Trophoblast cell (in vitro differentiated cells and primary cell): ENCODE measurements at regions not wholly inside any gene's neighbourhood (a gene's known extent, or its start where the extent isn't known, plus 50 kb on each side); places are given as distances from the start of the nearest gene placed in this dataset.

Experiments used
- DNase-seq, 2 donors: peaks; one replicate each; pipeline ENCODE4 v3.0.0-alpha.2; 2016
- H2AFZ ChIP-seq: 2 replicates; pipeline ENCODE4 v1.6.1; 2013; ENCODE audit warnings: low read length, moderate library complexity, mild to moderate bottlenecking; ENCODE audit not compliant: insufficient read depth, poor library complexity
- H2AK5ac ChIP-seq: 2 replicates; pipeline ENCODE4 v1.6.1; 2013; ENCODE audit warnings: mild to moderate bottlenecking, low read length
- H2BK120ac ChIP-seq: 2 replicates; pipeline ENCODE4 v1.6.1; 2013; ENCODE audit warnings: low read length, mild to moderate bottlenecking, moderate library complexity; ENCODE audit not compliant: insufficient read depth, poor library complexity
- H2BK12ac ChIP-seq: 2 replicates; pipeline ENCODE4 v1.6.1; 2013; ENCODE audit warnings: mild to moderate bottlenecking, low read length, moderate library complexity
- H2BK5ac ChIP-seq: 2 replicates; pipeline ENCODE4 v1.6.1; 2013; ENCODE audit warnings: low read length, low read depth, moderate library complexity, mild to moderate bottlenecking; ENCODE audit not compliant: poor library complexity
- H3K14ac ChIP-seq: 2 replicates; pipeline ENCODE4 v1.6.1; 2013; ENCODE audit warnings: mild to moderate bottlenecking, low read length
- H3K18ac ChIP-seq: 2 replicates; pipeline ENCODE4 v1.6.1; 2013; ENCODE audit warnings: mild to moderate bottlenecking, low read length
- H3K23ac ChIP-seq: 2 replicates; pipeline ENCODE4 v1.6.1; 2013; ENCODE audit warnings: low read length
- H3K27ac ChIP-seq: 2 replicates; pipeline ENCODE4 v1.5.1; 2013; ENCODE audit warnings: low read depth, mild to moderate bottlenecking, inconsistent platforms, low read length, moderate library complexity
- H3K27me3 ChIP-seq: 2 replicates; pipeline ENCODE4 v1.6.1; 2013; ENCODE audit warnings: inconsistent platforms, mild to moderate bottlenecking, low read length, moderate library complexity; ENCODE audit not compliant: insufficient read depth
- H3K36me3 ChIP-seq, 2 experiments: 1 replicate in 1 of 2; 2 replicates in 1 of 2; pipeline ENCODE4 v1.6.1; 2013; ENCODE audit warnings: low read length in 2 of 2, mild to moderate bottlenecking in 2 of 2, moderate library complexity in 1 of 2; ENCODE audit not compliant: insufficient read depth in 2 of 2, control insufficient read depth in 1 of 2
- H3K4ac ChIP-seq: 2 replicates; pipeline ENCODE4 v1.6.1; 2013; ENCODE audit warnings: low read depth, mild to moderate bottlenecking, low read length, moderate library complexity
- H3K4me1 ChIP-seq, 2 experiments: 1 replicate in 1 of 2; 2 replicates in 1 of 2; pipeline ENCODE4 v1.6.1; 2013; ENCODE audit warnings: low read length in 2 of 2, mild to moderate bottlenecking in 2 of 2, moderate library complexity in 1 of 2; ENCODE audit not compliant: insufficient read depth in 2 of 2, control insufficient read depth in 1 of 2
- H3K4me2 ChIP-seq: 2 replicates; pipeline ENCODE4 v1.6.1; 2013; ENCODE audit warnings: inconsistent platforms, mild to moderate bottlenecking, low read length, moderate library complexity
- H3K4me3 ChIP-seq: 2 replicates; pipeline ENCODE4 v1.5.1; 2013; ENCODE audit warnings: mild to moderate bottlenecking, low read depth, low read length, inconsistent platforms
- H3K79me1 ChIP-seq: one replicate; pipeline ENCODE4 v1.6.1; 2013; ENCODE audit warnings: low read length
- H3K79me2 ChIP-seq: 2 replicates; pipeline ENCODE4 v1.6.1; 2013; ENCODE audit warnings: low read length, mild to moderate bottlenecking; ENCODE audit not compliant: control insufficient read depth, insufficient read depth, poor library complexity
- H3K9ac ChIP-seq: 2 replicates; pipeline ENCODE4 v1.6.1; 2013; ENCODE audit warnings: mild to moderate bottlenecking, low read length
- H3K9me3 ChIP-seq: 2 replicates; pipeline ENCODE4 v1.6.1; 2013; ENCODE audit warnings: low read depth, mild to moderate bottlenecking, control low read depth, inconsistent platforms, low read length; ENCODE audit not compliant: insufficient read depth
- H4K12ac ChIP-seq: 2 replicates; pipeline ENCODE4 v1.6.1; 2013; ENCODE audit warnings: low read depth, mild to moderate bottlenecking, low read length, moderate library complexity
- H4K8ac ChIP-seq: 2 replicates; pipeline ENCODE4 v1.6.1; 2013; ENCODE audit warnings: low read depth, mild to moderate bottlenecking, low read length, moderate library complexity
- H4K91ac ChIP-seq: one replicate; pipeline ENCODE4 v1.6.1; 2013; ENCODE audit warnings: low read depth, mild to moderate bottlenecking, low read length, moderate library complexity
- WGBS: extraction: QIAGEN DNeasy Blood & Tissue Kit; methylation state at CpG from one replicate; pipeline ENCODE4 v1.1.7; 2013; ENCODE audit warnings: missing lambda C conversion rate; ENCODE audit not compliant: insufficient read length, insufficient coverage; ENCODE audit errors: extremely low coverage; 5-methylcytosine and 5-hydroxymethylcytosine counted together

DNA sequence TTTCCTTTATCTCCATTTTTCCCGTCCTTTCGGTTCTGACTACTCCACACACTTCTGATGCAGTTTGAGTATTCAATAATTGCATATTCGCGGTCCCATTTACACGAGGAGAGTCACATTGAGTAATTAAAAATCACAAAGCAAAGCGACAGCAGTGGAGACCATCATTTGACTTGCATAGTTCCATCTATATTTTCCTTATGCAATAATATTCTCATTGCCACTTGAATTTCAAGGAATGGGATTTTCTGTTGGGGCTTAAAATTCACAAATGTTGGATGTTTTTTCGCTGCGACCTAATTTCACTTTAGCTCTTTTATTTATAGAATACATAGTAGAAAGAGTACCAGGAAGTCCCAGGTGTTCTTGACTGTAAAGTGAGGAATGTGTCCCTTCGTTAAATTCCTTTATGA is 186.8 kb downstream of the ZEB2 start:
- Histone ChIP-seq H3K27ac (peak overlapping the region; percentile 78), H3K4ac (no peak overlapping the region), H3K4me1 (peaks cover 4 to 5% of the 10 kb centered on the region in 2 experiments), H3K9ac (no peak overlapping the region), H4K91ac (peak overlapping the region; percentile 94), H3K14ac (peak overlapping the region; percentile 91), H3K23ac (no peak overlapping the region), H2BK12ac (peak overlapping the region; percentile 96), H3K36me3 (no peaks in the 10 kb centered on the region), H3K4me2 (peak overlapping the region; percentile 74), H3K9me3 (no peaks in the 10 kb centered on the region), H3K79me1 (peaks cover 15% of the 10 kb centered on the region), H2AFZ (peak overlapping the region; percentile 92), H2BK120ac (peak overlapping the region; percentile 93), H4K8ac (peak overlapping the region; percentile 98), H3K27me3 (no peaks in the 10 kb centered on the region), H2BK5ac (peak overlapping the region; percentile 91), H3K18ac (peak overlapping the region; percentile 98), H3K4me3 (no peak overlapping the region), H4K12ac (peak overlapping the region; percentile 94), H2AK5ac (no peak overlapping the region), H3K79me2 (peaks cover 9% of the 10 kb centered on the region)
- DNase-seq, result no peak
- no CpG with 5 or more reads among the region's 9 CpGs for WGBS

DNA sequence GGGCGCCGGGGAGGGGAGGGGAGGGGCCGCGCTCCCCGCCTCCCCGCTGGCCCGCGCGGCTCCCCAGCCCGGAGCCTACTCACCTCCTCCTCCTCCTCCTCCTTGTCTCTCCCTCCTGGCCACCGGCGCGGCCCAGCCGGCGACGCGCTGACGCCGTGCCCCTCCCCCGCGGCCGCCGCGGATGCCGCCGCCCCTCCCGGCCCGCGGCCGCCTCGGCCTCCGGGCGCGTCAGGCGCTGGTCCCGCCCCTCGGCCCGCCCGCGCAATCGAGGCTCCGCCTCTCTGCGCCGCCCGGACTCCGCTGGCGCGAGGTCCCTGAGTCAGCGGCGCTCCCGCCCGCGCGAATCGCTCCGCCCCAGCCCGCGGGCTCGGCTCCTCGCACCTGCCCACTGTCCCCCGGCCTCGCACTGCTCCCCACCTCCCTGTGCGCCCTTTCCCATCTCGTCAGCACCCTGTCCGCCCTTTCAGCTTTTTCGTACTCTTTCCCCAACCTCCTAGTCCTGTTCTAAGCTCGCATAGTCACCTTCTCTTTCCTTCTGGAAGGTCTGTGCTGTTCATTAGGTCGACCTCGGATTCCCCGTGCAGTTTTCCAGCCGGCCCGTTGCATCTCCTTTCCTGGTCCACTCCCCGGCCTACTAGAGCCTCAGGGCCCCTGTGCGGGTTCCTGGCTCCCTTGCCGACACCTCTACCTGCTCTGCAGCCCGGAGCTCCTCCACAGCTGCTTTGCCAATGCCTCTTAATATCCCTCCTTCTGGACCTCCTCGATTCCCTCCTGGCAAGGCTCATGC is 187.4 kb downstream of the ZEB2 start:
- peak overlapping the region; percentile 74 for H3K4me2 ChIP-seq
- H2AK5ac ChIP-seq, result peak overlapping the region; percentile 72
- peak; percentile 81 to 93 for DNase-seq
- H3K79me1 ChIP-seq, result peaks cover 15% of the 10 kb centered on the region
- peak overlapping the region; percentile 94 for H4K91ac ChIP-seq
- H2AFZ ChIP-seq, result peak overlapping the region; percentile 92
- no peaks in the 10 kb centered on the region for H3K27me3 ChIP-seq
- peak overlapping the region; percentile 91 for H3K14ac ChIP-seq
- H3K9ac ChIP-seq, result no peak overlapping the region
- WGBS, result no CpG with 5 or more reads among the region's 77 CpGs
- peaks cover 9% of the 10 kb centered on the region for H3K79me2 ChIP-seq
- peak overlapping the region; percentile 96 for H2BK12ac ChIP-seq
- H4K12ac ChIP-seq, result peak overlapping the region; percentile 94
- H3K36me3 ChIP-seq, result peaks cover 0 to 1% of the 10 kb centered on the region in 2 experiments
- peak overlapping the region; percentile 96 for H3K27ac ChIP-seq
- H2BK120ac ChIP-seq, result peak overlapping the region; percentile 93
- no peak overlapping the region for H3K23ac ChIP-seq
- peak overlapping the region; percentile 91 for H2BK5ac ChIP-seq
- H3K4me1 ChIP-seq, result peaks cover 4 to 5% of the 10 kb centered on the region in 2 experiments
- peak overlapping the region; percentile 85 for H3K4ac ChIP-seq
- H3K4me3 ChIP-seq, result peak overlapping the region; percentile 67
- no peaks in the 10 kb centered on the region for H3K9me3 ChIP-seq
- H3K18ac ChIP-seq, result peak overlapping the region; percentile 98
- H4K8ac ChIP-seq, result peak overlapping the region; percentile 98

DNA sequence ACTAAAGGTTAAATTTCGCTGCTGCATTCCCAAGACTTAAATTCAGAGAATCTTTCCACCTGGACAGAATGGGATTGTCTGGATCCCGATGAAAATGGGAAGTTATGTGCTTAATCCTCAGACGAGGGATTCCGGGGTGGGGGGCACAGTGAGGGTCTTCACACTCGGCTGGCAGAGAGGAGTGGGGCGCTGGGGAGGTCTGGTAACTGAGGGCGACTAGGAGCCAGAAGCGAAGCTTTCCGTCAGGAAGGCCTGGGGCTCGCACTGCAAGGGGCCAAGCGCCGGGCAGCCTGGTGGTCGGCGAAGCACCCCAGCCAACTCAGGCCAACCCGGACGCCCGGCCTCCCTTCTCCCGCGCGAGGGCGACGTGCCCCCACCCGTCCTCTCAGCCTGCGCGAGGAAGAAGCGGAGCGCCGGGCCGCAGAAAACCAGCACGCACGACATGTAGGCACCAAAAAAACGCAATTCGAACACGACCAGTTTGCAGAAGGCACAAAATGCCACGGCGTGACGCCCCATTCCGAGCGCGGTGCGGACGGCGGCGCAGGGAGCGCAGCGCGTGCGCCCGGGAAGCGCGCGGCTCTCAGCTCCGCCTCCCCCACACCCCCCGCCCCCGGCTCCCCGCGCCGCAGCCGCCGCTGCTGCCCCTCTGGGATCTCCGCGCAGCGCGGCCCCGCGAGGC is 188.1 kb downstream of the ZEB2 start:
- Histone ChIP-seq H3K4me2 (peak overlapping the region; percentile 87), H2AK5ac (peak overlapping the region; percentile 52)

DNA sequence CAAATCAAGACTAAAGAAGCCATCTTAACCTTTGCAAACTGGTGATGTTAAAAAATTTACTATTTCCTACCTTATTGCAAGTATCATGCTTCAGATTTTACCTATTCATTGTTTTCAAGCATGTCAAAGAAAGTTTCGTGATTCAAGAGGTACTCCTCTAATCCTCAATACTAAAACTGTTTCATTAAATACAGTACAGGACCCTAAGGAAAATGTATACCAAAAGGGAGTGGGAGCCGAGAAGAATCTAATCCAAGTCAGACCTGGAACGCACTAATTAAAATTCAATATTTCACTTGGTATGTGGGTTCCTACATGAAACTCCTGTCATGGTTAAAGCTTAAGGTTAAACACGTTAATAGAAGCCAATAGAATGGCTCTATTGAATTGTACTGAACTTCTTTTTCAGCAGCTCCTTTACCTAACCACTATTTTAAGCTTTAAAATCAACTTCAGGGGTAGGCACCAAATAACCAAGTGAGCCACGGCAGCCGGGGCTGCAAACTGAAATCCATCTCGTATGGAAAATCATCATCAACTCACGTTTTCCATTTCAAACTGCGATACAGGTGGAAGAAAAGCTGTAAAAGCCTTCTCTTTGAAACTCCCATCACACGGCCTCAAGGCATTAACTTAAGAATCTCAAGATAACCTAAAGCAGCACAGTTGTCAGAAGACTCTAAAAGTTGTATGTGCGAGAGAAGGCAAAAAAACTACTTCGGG is 188.8 kb downstream of the ZEB2 start:
- Histone ChIP-seq H3K4me3 (no peak overlapping the region), H3K79me1 (peaks cover 15% of the 10 kb centered on the region), H3K9me3 (no peaks in the 10 kb centered on the region), H3K18ac (no peak overlapping the region), H2BK5ac (no peak overlapping the region), H3K4me2 (peak overlapping the region; percentile 87), H3K36me3 (peaks cover 0 to 1% of the 10 kb centered on the region in 2 experiments), H3K27ac (peak overlapping the region; percentile 96), H3K79me2 (peaks cover 10% of the 10 kb centered on the region), H3K14ac (no peak overlapping the region), H4K8ac (no peak overlapping the region), H2AK5ac (no peak overlapping the region), H2AFZ (no peak overlapping the region), H4K12ac (no peak overlapping the region), H4K91ac (no peak overlapping the region), H3K9ac (no peak overlapping the region), H3K27me3 (no peaks in the 10 kb centered on the region), H2BK12ac (no peak overlapping the region), H3K4ac (no peak overlapping the region), H3K23ac (no peak overlapping the region), H3K4me1 (peaks cover 7 to 8% of the 10 kb centered on the region in 2 experiments), H2BK120ac (no peak overlapping the region)
- WGBS, result no CpG with 5 or more reads among the region's 12 CpGs
- peak in 1 of 2 donors; percentile 38 for DNase-seq

More for the DNA sequence above, 188.1 kb downstream of the ZEB2 start:
- Histone ChIP-seq H3K36me3 (peaks cover 0 to 1% of the 10 kb centered on the region in 2 experiments), H3K4ac (peak overlapping the region; percentile 74), H3K9me3 (no peaks in the 10 kb centered on the region), H3K27ac (peak overlapping the region; percentile 96), H2BK12ac (peak overlapping the region; percentile 59), H2BK120ac (peak overlapping the region; percentile 97), H3K14ac (peak overlapping the region; percentile 95), H4K8ac (peak overlapping the region; percentile 87), H3K23ac (no peak overlapping the region), H3K18ac (peak overlapping the region; percentile 95), H3K79me2 (peaks cover 10% of the 10 kb centered on the region), H3K4me3 (peak overlapping the region; percentile 84), H3K4me1 (peaks cover 5 to 6% of the 10 kb centered on the region in 2 experiments), H3K79me1 (peaks cover 15% of the 10 kb centered on the region), H2BK5ac (peak overlapping the region; percentile 94), H2AFZ (peak overlapping the region; percentile 90), H3K9ac (peak overlapping the region; percentile 87), H3K27me3 (no peaks in the 10 kb centered on the region), H4K91ac (peak overlapping the region; percentile 96), H4K12ac (peak overlapping the region; percentile 86)
- DNase-seq, result peak; percentile 46 to 79
- WGBS, result no CpG with 5 or more reads among the region's 66 CpGs
